ENCODE measurements at regions not wholly inside any gene's neighbourhood (a gene's known extent, or its start where the extent isn't known, plus 50 kb on each side); places are given as distances from the start of the nearest gene placed in this dataset.

GRCh38 chr2:239897596-239898235 lies 127.4 kb downstream of the NDUFA10 start:
- TF ChIP-seq CTCF (IDR thresholded peaks at IDR 0.05): no peak
- ATAC-seq (ENCODE audit: low FRiP score) (no peak), DNase-seq (ENCODE audit: low spot score) (no peak)

GRCh38 chr2:239896075-239896474 lies 129.1 kb downstream of the NDUFA10 start:
- no peak for ATAC-seq (ENCODE audit: low FRiP score)
- no peak for TF ChIP-seq CTCF (IDR thresholded peaks at IDR 0.05)
- no peak for DNase-seq (ENCODE audit: low spot score)

- ATAC-seq (ENCODE audit: low FRiP score): no peak
- no peak for DNase-seq (ENCODE audit: low spot score)
- no peak for TF ChIP-seq CTCF (IDR thresholded peaks at IDR 0.05)
Observed at GRCh38 chr2:239895669-239896068, 129.5 kb downstream of the NDUFA10 start.

GRCh38 chr2:239895116-239895515 lies 130.0 kb downstream of the NDUFA10 start:
- DNase-seq (ENCODE audit: low spot score) (no peak), ATAC-seq (ENCODE audit: low FRiP score) (no peak)
- TF ChIP-seq CTCF (IDR thresholded peaks at IDR 0.05): no peak

GRCh38 chr2:239894276-239894675 lies 130.9 kb downstream of the NDUFA10 start:
- no peak for TF ChIP-seq CTCF (IDR thresholded peaks at IDR 0.05)
- DNase-seq (ENCODE audit: low spot score) (no peak), ATAC-seq (ENCODE audit: low FRiP score) (no peak)

GRCh38 chr2:239893236-239893515 lies 132.0 kb downstream of the NDUFA10 start:
- no peak for TF ChIP-seq CTCF (IDR thresholded peaks at IDR 0.05)
- ATAC-seq (ENCODE audit: low FRiP score) (no peak), DNase-seq (ENCODE audit: low spot score) (no peak)

- no peak for DNase-seq (ENCODE audit: low spot score)
- TF ChIP-seq CTCF (IDR thresholded peaks at IDR 0.05): no peak
- ATAC-seq (ENCODE audit: low FRiP score): no peak
Observed at GRCh38 chr2:239892441-239893235, 132.5 kb downstream of the NDUFA10 start.

All from omental fat pad (tissue), 3 donors.